AG04450 (cell line): ENCODE measurements at regions not wholly inside any gene's neighbourhood (a gene's known extent, or its start where the extent isn't known, plus 50 kb on each side); places are given as distances from the start of the nearest gene placed in this dataset.
A peak's percentile ranks its signal among the peaks of the same experiment; 100 is the strongest.

ENCODE experiments used
- CTCF ChIA-PET: fragments of 300-600, 350-600 bp; formaldehyde crosslinking; extraction: SDS; loops from one replicate; lab custom pipeline; 2022; ENCODE audit warnings: antibody characterized with exemption, inconsistent platforms; lab: Charles Lee
- POLR2A ChIA-PET: fragments of 350-600 bp; formaldehyde crosslinking; extraction: SDS; loops from one replicate; lab custom pipeline; 2021; ENCODE audit warnings: antibody characterized with exemption, inconsistent platforms; lab: Yijun Ruan, JAX
- DNase-seq: peaks from one replicate; pipeline ENCODE4 v3.0.0-alpha.2; 2011; ENCODE audit warnings: low read depth, low spot score
- H3K27ac ChIP-seq: one replicate; pipeline ENCODE4 v1.5.1; 2012; ENCODE audit warnings: low read depth, low read length, control low read depth
- H3K27me3 ChIP-seq: one replicate; pipeline ENCODE4 v1.6.0; 2012; ENCODE audit warnings: low read length; ENCODE audit not compliant: control insufficient read depth, insufficient read depth
- H3K4me3 ChIP-seq: 2 replicates; pipeline ENCODE4 v1.5.1; 2011; ENCODE audit warnings: mild to moderate bottlenecking, low read depth, low read length, control low read depth
- H3K9me3 ChIP-seq: 2 replicates; pipeline ENCODE4 v1.5.1; 2012; ENCODE audit warnings: low read length; ENCODE audit not compliant: control insufficient read depth, insufficient read depth
- CTCF ChIP-seq: IDR thresholded peaks from 2 replicates; pipeline ENCODE4 v1.5.1; 2011; ENCODE audit warnings: low read depth, low read length, control low read depth, inconsistent platforms

- no peak overlapping the region for H3K27ac ChIP-seq
- ChIA-PET CTCF (no interaction called here), POLR2A (no interaction called here)
- DNase-seq: no peak
- no peak overlapping the region for H3K4me3 ChIP-seq
- peak; percentile 18; the same call in 1 of the 2 replicates for TF ChIP-seq CTCF
- H3K9me3 ChIP-seq: no peaks in the 10 kb centered on the region
- no peaks in the 10 kb centered on the region for H3K27me3 ChIP-seq
These were observed 860.8 kb upstream of the DIAPH2 start for GRCh38 chrX:95823796-95824195.

- ChIA-PET CTCF (no interaction called here), POLR2A (no interaction called here)
- H3K4me3 ChIP-seq: no peak overlapping the region
- TF ChIP-seq CTCF: no peak
- no peak for DNase-seq
- H3K9me3 ChIP-seq: no peaks in the 10 kb centered on the region
- H3K27ac ChIP-seq: no peak overlapping the region
- no peaks in the 10 kb centered on the region for H3K27me3 ChIP-seq
These were observed 849.4 kb upstream of the DIAPH2 start for GRCh38 chrX:95835223-95835622.

GRCh38 chrX:95836517-95836916, 848.1 kb upstream of the DIAPH2 start:
- TF ChIP-seq CTCF: no peak
- Histone ChIP-seq H3K27ac (no peak overlapping the region), H3K27me3 (no peaks in the 10 kb centered on the region), H3K4me3 (no peak overlapping the region), H3K9me3 (no peaks in the 10 kb centered on the region)
- DNase-seq: no peak
- ChIA-PET CTCF (no interaction called here), POLR2A (no interaction called here)

DNA sequence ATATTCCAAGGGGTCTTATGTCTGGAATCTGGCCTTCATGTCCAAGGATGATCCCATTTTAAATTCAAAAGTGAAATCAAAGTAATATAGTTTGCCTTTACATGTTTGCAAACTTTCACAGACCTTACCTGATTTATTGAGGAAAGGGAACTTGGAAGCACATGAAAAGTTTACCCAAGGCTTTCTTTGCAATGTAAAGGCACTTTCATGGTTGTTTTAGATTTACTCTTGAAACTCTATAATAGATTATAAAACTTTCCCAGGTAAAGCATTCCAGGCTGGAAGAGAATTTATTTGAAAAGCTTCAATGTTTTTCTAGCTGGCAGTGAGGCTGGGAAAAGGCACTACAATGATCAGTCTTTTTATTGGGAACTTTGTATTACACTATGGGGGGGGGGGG, 842.8 kb upstream of the DIAPH2 start:
- CTCF ChIA-PET: no interaction called here
- no peak for TF ChIP-seq CTCF
- no peak overlapping the region for H3K27ac ChIP-seq

GRCh38 chrX:95860127-95860526, 824.5 kb upstream of the DIAPH2 start:
- DNase-seq: no peak
- Histone ChIP-seq H3K27me3 (no peaks in the 10 kb centered on the region), H3K27ac (no peak overlapping the region), H3K4me3 (no peak overlapping the region), H3K9me3 (no peaks in the 10 kb centered on the region)
- ChIA-PET POLR2A (no interaction called here), CTCF (no interaction called here)
- no peak for TF ChIP-seq CTCF

More for the DNA sequence above, 842.8 kb upstream of the DIAPH2 start:
- no peak for DNase-seq
- Histone ChIP-seq H3K9me3 (no peaks in the 10 kb centered on the region), H3K4me3 (no peak overlapping the region), H3K27me3 (no peaks in the 10 kb centered on the region)
- POLR2A ChIA-PET: no interaction called here
